ENCODE measurements at regions not wholly inside any gene's neighbourhood (a gene's known extent, or its start where the extent isn't known, plus 50 kb on each side); places are given as distances from the start of the nearest gene placed in this dataset.

DNA sequence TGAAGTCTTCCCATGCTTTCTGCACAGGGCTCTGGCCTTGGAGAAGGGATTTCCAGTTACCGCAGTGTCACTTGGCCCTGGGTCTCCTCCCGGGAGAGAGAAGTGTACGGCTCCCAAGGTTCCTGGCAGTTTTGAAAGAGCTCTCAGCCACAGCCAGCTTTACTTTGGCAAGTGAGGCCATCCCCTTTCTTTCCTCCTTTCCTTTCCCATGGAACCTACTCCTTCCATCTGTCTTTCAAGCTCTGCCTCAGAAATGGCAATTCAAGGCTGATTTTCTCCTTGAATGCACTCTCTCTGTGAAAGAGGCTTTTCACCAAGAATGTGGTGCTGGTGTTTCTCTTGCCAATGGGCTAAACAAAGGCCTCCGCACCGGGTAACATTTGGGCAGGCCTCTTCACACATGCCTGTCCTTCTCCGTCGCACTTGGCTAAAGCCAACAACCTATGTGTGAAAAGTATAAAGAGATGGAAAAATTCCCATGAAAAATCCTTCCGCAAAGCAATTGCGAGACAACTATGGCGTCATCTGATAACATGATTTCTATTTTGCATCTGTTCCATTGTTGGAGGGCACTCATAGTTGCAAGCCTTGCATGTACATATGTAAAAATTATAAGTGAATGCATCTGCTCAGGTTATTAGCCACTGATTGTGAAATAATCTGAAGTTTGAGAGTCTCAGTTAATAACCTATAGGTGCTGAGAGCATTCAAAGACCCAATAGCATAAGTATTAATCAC lies 125.4 kb downstream of the PFKFB3 start:
- no peak for TF ChIP-seq POLR2A (IDR thresholded peaks at IDR 0.05)
- TF ChIP-seq, protein P1, sequence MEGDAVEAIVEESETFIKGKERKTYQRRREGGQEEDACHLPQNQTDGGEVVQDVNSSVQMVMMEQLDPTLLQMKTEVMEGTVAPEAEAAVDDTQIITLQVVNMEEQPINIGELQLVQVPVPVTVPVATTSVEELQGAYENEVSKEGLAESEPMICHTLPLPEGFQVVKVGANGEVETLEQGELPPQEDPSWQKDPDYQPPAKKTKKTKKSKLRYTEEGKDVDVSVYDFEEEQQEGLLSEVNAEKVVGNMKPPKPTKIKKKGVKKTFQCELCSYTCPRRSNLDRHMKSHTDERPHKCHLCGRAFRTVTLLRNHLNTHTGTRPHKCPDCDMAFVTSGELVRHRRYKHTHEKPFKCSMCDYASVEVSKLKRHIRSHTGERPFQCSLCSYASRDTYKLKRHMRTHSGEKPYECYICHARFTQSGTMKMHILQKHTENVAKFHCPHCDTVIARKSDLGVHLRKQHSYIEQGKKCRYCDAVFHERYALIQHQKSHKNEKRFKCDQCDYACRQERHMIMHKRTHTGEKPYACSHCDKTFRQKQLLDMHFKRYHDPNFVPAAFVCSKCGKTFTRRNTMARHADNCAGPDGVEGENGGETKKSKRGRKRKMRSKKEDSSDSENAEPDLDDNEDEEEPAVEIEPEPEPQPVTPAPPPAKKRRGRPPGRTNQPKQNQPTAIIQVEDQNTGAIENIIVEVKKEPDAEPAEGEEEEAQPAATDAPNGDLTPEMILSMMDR (IDR thresholded peaks at IDR 0.05) = no peak
- TF ChIP-seq EP300 (IDR thresholded peaks at IDR 0.05) = no peak

Data from ovary (tissue), 3 donors.